Epidermal melanocyte (primary cell): ENCODE measurements at regions not wholly inside any gene's neighbourhood (a gene's known extent, or its start where the extent isn't known, plus 50 kb on each side); places are given as distances from the start of the nearest gene placed in this dataset.

Source experiments
- DNase-seq: peaks from one replicate; pipeline ENCODE4 v3.0.0; 2011; ENCODE audit warnings: low spot score; ENCODE audit not compliant: insufficient read length

DNA sequence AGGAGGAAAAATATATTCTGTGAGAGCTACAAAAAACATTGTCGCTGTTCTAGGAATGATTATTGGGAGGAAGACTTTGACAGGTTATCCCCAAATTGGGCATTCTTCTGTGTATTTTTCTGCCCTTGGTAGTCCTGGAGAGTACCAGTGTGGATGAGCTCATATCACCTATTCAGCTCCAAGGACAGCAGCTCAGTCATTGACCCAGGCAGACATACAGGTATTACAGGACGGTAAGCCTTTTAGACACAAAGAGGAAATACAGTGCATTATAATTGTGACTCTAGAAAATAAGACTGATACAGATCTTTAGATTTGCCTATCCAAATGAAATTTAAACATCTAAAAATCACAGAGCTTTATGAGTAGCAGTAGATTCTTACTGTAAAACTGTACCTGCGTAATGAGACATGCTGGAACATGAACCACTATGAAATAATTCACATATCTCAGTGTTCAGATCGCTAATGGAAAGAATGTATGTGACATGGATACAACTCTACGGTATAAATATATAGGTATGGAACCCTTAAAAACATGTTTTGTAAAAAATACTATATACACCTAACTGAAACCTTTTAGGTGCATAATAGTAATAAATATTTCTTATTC is 56.0 kb downstream of the PLK2 start:
- no peak for DNase-seq

DNA sequence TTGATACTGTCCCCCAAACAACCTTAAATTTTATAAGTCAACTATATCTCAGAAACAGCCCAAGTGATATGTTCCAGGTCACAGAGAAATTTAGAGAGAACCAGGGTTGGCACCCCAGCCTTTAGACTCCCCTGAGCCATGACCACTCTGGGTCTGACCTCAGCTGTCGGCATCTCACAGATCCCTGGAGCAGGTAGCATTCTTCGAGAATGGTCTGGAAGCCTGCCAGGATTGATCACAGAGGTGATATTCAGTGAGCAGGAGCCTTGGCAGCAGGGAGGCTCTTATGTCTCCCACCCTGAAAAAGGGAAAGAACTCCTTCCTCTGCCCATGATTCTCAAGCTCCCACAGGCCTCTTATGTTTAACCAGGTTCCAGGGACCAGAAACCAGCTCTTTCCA is 58.2 kb downstream of the PLK2 start:
- DNase-seq, result no peak

DNA sequence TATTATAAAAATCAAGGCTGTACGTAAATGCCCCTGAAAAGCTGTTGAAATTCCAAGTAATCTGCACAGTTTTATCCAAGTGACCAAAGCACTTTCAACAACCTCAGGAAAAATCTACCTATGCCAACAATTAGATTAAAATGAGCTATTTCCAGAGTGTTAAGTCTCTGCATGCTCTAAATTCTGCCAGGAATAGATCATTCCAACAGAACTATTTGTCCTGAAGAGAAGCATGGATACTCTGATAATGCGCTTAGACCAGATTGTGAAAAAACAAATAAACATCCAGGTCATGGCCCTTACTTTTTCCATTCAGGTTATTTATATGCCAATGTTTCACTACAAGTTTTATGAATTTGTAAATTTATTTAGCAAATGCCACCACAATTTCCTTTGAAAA is 59.1 kb downstream of the PLK2 start:
- DNase-seq, result no peak

DNA sequence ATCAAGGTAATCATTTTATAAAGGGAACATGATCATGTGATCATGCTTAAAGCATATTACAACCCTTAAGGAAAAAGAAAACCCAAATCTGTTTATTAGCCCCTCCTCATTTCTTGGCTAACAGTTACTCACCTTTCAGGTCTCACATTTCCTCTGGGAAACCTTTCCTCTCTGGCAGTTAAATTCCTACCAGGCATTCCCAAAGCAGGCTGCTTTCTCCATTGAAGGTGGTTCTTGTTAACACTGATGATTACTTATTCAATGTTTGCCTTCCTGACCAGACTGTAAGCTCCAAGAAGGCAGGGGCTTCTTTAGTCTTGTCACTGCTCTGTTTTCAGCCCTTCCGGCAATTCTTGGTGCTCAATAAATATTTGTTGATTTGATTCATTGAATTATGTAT is 59.9 kb downstream of the PLK2 start:
- no peak for DNase-seq

DNA sequence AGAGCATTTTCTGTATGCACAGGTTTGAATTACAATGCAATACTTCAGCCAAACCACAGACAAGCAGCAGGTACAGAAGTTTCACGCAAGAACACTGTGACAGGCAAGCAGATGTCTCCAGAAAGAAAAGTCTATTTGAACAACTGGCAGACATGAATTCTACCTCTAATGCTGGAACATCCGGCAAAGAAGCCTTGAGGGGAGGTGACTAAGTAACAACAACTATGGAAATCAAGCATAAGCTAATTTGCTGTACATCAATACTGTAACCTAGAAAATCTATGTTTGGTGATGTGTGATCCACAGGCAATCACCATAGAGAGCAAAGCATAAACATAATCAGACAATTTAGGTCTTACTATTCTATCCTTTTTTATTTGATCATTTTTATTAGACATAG is 65.5 kb downstream of the PLK2 start:
- DNase-seq, result no peak

DNA sequence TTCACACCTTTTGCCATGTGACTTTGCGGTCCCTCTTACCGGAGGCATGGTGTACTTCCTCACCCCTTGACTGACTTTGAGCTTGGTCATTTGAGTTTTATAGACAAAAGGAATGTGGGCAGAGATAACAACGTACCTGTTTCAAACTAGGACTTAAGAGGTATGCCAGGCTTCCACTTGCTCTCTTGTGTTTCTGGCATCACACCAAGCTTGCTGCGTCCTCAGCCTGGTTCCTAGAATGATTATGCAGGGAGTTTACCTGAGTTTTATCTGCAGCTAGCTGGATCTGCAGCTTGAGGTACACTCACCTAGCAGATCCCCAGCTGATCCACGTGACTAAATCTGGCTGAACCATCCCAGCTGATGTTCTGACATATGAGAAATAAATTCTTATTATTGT is 66.2 kb downstream of the PLK2 start:
- no peak for DNase-seq

DNA sequence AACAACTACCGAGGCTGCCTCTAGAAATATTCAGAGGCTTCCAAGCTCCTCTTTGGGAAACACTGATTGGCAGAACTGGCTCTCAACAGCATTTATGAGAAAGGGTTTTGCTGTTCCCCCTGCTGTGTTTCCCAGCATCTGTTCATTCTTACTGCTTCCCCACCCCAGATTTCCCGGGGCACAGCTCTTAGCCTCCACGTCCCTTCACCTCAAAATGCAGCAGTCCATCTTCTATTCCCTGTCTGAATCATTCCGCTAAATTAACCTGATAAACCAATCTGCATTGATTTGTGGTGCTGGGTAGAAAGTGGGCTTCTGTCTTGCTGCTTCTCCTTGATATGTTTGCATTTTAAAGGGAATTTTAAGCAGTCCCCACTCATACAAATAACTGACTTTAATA is 67.4 kb downstream of the PLK2 start:
- no peak for DNase-seq

DNA sequence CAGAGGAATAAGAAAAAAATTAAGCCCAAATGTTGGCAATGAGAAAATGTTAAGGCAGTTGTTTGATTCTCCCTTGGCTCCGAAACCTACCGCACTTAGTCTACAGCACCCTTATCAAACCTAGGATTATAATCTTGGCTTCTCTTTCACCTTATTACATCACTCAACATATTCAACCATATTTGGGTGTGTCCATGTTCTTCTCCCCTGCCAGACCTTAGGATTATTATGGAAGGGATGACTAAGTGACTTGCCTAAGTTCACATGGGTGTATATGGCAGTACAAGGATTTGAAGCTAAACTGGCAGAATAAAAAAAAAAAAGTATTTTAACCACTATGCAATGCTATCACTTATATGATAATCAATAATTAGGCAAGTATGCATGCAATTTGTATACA is 76.4 kb downstream of the PLK2 start:
- no peak for DNase-seq

DNA sequence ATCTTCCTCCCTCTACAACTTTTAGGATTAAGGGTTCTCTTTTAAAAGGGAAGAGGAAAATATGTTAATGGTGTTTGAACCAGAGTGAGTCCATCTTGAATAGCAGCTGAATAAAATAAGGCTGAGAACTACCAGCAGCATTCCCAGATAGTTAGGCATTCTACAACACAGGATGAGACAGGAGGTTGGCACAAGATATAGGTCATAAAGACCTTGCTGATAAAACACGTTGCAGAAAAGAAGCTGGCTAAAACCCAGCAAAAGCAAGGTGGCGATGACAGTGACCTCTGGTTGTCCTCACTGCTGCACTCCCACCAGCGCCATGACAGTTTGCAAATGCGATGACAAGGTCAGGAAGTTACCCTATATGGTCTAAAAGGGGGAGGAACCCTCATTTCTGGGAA is 77.8 kb downstream of the PLK2 start:
- no peak for DNase-seq

DNA sequence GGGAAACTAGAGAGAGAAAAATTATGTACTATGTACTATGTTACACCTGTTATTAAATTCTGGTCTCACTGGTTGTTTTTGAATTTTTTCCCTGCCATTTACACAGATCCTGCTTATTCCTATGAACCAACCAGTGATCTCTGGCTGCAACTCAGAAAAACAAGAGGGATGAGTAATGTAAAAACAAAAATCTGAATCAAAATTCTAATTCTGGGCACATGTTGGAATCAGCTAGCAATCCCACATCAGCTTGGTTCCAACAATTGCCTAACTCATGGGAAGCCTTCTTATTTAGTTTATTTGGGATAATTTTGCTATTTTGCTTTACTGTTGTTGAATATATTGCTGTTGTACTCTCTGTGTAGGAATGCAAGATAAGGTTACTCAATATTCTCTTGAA is 78.3 kb downstream of the PLK2 start:
- no peak for DNase-seq

DNA sequence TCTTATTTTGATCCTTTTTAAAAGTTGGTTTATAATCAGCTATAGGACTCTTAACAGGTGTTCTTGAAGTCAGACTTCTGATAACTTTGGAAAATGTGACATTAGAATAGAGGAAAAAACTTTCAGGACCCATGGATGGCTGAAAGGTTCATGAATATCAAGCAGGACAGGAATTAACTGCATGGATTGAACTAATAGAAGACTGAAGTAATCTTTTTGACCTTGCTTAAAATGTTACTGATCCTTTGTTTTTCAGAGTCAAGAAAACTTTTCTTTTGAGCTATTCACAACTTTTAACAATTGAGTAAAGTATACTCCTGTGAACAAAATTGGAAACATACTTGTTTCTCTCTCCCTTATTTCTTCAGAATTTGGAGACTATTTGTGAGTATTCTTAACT is 79.2 kb downstream of the PLK2 start:
- no peak for DNase-seq

DNA sequence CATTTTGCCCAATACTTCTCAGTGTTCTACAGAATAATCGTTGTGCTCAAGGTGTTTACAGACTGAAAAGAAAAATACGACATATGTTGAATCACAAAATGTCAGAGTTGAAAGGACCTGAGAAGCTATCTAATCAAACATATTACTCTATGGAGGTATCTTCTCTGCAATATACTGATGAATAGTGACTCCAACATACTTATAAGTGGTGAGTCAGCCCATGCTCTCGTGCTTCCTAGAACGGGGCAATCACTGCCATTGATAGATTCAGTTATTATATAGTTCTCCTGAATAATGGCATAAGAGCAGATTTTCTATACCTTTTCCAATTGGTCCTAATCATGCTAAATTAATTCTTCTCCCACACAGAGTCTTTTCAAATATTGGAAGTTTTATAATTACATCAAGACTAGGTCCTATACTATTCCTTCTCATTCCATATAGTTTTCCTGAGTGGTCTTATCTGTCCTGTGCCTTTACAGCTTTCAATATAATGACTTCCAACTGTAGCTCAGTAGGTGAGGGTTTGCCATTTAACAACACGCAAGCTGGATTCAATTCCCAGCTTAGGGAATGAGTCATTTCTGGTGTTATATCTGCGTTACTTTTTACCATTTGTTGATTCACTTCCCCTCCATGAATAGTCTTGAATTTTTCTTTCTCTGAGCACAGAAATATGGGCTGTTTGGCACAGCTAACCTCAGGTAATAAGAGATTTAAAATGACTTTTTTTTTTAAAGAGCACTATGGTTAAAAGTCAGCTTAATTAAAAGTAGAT is 81.1 kb downstream of the PLK2 start:
- no peak for DNase-seq

DNA sequence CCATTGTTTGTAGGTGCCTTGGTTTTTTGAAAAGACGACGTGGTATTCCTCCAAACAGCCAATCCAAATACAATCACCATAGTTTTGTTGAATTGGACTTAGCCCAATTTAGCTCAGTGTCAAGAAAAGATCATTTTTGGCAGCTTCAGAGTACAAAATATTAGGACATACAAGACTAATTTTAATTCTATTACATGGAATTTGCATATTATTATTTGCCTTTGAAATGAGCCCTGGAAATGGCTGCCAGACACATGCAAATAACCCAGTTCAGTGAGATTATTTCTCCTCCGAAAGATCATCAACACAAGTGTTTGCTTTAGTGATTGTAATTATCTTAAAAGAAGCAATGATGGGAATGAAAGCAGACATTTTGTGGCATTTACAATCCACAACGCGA is 89.3 kb downstream of the PLK2 start:
- no peak for DNase-seq

DNA sequence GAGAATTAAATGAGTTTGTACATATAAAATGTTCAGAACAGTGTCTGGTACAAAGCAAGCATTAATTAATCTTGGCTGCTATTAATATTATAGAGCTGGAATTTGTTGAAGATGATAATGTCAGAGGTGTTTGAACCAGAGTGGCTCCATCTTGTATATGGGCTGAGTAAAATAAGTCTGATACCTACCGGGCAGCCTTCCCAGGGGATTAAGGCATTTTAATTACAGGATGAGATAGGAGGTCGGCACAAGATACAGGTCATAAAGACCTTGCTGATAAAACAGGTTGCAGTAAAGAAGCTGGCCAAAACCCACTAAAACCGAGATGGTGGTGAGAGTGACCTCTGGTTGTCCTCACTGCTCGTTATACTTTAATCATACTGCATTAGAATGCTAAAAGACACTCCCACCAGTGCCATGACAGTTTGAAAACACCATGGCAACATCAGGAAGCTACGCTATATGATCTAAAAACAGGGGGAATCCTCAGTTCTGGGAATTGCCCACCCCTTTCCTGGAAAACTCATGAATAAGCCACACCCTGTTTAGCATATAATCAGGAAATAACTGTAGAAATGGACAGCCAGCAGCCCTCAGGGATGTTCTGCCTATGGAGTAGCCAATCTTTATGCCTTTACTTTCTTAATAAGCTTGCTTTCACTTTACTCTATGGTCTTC is 90.2 kb downstream of the PLK2 start:
- no peak for DNase-seq

DNA sequence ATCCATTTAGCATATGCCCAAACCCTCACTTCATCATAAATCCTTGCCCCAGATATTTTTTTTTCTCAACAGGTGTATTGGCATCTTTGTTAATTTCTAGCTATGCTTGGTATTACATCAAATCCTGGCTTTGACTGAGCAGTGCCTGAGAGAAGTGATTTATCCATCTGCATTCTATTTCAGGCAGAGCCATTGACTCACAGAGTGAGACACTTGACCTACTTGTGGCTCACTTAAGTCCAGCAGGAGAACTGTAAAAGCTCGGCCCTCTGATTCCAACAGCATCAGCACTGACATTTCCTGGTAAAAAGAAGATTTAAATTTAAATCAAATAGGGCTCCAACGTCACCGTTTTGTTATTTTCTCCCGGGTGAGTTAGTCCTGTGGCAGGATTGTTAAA is 93.4 kb downstream of the PLK2 start:
- DNase-seq, result no peak

DNA sequence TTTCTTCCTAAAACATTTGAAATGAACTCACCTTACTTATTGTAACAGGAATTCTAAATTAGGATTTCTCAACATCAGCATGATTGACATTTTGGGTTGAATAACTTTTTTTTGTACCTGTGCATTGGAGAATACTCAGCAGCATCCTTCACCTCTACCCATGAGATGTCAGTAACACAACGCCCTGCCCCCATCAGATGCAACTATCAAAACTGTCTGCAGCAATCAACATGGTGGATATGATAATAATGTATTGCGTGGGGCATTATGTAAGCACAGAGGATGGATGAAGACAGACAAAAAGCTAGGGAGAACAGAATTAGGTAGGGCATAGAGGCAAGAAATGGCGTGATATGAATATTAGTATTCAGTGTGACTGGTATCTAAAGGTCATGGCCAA is 94.1 kb downstream of the PLK2 start:
- no peak for DNase-seq

DNA sequence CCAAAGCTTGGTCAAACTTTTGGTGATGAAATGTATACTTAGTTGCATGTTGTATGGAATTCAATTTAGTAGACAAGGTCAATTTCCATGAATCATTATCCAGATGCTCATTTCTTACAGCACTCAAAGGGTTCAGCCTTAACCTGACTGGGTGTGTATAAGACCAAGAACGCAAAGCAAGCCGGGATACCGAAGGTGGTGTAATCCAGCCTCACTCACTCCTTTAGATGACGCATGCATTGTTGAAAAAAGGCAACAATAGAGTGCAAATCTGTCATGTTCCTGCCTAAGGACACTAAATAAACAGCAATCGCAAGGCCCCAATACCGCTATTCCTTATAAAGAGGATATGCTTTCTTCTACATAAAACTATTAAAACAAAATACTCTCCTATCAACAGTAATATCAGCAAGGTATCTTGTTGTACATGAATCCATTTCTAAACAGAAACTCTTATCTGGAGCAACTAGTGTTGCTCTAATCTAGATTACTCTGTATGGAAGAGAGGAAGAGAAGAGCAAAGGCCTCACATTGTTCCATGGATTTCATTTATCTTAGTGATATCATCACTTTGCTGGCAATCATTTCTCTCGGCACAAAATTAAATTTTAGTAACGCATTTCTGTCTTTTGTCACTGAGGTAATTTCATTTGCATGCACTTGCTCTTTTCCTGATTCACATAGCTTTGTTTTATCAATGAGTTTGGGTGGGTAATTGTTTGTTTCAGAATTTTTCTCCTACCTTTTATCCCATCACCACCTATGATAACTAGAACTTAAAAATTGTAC is 96.2 kb downstream of the PLK2 start:
- no peak for DNase-seq

DNA sequence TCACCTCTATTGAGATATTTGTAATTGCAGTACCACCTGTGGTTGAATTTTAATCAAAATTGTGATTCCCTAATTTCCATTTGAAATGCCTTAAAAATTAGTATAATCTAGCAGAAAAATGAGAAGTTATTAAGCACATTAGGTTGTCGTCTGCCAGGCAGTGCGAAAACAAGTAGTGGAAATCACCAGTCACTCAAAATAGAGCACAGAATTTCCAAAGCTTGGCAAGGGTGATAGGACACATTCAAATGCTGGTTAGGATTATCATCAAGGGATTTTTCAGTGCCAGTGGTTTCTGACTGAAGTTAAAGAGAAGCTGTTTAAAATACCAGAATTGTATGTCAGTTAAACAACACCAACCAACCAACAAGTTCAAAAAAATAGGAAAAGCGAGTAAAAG is 97.8 kb downstream of the PLK2 start:
- no peak for DNase-seq

DNA sequence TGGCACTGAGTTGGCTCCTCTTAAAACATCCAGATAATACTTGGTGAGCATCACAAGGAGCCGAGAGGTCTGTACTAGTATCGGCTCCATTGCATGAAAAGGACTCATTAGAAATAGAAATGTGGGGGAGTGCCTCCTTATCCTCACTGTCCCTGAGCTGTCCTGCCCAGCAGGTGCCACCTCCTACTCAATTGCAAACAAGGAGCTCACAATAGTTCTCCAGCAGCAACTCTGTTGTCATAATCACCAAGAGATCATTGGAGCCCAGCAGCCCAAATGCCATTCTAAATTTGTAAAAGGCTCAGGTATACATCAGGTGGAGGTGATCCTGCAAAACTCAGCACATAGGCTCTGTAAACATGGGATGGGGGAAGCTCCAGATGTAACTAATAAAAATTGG is 99.1 kb downstream of the PLK2 start:
- DNase-seq, result no peak

DNA sequence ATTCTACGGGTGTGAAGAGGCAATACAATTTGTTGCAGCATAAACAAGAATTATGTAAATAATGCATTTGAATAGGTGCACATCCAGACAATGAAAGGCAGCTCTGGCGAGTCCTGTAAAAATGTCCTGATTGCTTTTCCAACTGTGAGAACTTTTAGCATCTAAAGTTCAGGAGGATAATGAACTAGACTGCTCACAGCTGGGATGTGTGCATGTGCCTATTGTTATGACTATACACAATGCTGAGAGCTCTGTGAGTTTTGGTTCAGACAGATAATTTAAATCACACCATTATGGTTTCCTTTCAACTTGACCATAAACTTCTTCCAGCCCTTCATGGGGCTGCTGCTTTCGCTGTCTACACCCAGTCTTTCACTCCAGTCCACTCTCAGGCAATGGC is 99.9 kb downstream of the PLK2 start:
- DNase-seq, result no peak

DNA sequence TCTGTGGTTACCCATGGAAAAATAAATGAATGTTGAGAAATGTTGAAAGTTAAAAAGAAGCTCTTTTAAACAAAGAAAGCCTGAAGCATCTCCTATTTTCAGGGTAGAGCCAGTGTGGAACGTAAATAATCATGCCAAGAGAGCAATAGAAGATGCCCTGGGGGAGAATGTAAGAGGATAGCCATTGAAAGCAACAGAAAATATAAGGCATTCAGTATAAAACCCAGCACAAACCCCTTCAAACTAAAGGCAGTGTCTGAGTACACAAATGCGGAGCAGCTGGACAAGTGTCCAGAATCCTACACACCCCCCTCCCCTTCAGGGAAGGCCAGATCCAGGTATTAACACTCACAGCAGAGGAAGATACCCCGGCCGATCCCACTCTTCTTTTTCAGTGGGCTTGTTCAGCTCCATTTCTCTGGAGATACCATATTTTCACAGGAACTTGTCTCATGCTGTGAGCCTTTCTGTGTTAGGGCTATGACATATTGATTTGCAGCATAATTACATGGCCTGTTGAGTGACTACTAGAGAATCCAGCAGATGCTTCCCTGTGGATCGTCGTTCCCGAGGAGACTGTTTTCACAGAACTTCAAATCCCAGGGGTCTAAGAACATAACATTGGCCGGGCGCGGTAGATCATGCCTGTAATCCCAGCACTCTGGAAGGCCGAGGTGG is 101.2 kb downstream of the PLK2 start:
- peak; percentile 84 for DNase-seq
